Hepatic stellate cell (primary cell): ENCODE measurements at regions not wholly inside any gene's neighbourhood (a gene's known extent, or its start where the extent isn't known, plus 50 kb on each side); places are given as distances from the start of the nearest gene placed in this dataset.
"Not testable (repeated sequence)": the region's sequence is repeated elsewhere in the genome, so short reads cannot be mapped to it uniquely, and the experiment has no call there.

Source experiments
- DNase-seq: peaks from one replicate; pipeline ENCODE4 v3.0.0; 2011; ENCODE audit warnings: low spot score

GRCh38 chr4:33071535-33071934 is 2351.4 kb downstream of the PCDH7 start:
- DNase-seq = no peak

- DNase-seq = no peak
Measured at GRCh38 chr4:33072298-33073089, 2352.3 kb downstream of the PCDH7 start.

GRCh38 chr4:33073811-33074210 is 2353.6 kb downstream of the PCDH7 start:
- DNase-seq = no peak

DNA sequence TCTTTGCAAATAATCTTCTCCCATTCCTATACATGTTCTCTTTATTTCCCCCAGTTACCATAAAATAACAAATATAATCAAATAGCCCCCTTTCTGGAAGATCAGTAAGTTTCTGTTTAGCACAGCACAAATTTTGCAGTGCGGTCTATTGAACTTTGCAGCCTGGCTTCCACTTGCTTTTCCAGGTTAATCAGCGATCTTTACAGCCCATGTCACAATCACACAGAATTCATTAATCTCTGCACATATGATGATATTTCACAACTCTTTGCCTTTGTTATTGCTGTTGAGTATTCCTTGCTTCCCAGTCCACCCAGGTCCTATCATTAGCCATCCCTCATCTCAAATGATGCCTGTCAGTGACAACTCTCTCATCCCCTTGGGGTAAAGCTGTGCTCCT is 2358.0 kb downstream of the PCDH7 start:
- no peak for DNase-seq

DNA sequence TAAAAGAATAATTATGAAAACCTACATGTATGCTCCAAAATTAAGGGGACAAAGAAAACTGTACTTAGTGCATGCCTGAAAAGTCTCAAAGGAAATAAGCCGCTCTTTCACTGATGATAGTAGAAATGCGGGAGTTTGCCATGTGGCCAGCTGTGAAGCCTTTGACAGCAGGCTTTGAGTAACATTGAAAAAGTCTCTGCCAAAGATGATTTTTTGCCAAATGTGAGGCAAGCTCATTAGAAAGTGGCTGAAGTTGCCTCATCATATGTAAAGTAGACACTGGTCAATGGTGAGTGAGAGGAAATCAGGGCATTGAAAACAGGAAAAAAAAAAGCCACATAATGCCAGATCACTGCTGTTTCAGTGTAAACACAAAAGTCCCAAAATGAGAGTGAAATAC is 2360.1 kb downstream of the PCDH7 start:
- no peak for DNase-seq

DNA sequence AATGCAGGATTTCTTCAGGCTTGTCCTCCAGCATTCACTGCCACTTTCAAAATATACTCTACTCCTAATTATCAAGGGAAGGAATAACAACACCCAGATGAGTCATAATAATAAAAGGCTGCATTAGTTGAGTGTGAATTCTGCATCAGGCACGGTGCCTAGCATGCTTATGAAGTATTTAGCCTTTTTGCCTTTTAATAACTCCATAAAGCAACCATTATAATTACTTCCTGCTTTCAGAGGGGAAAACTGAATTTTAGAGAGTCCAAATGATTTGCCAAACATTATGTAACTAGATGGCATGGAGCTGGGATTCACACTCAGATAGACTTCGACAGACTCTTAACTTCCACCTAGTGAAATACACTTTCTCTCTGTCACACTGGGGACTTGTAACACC is 2365.5 kb downstream of the PCDH7 start:
- no peak for DNase-seq

DNA sequence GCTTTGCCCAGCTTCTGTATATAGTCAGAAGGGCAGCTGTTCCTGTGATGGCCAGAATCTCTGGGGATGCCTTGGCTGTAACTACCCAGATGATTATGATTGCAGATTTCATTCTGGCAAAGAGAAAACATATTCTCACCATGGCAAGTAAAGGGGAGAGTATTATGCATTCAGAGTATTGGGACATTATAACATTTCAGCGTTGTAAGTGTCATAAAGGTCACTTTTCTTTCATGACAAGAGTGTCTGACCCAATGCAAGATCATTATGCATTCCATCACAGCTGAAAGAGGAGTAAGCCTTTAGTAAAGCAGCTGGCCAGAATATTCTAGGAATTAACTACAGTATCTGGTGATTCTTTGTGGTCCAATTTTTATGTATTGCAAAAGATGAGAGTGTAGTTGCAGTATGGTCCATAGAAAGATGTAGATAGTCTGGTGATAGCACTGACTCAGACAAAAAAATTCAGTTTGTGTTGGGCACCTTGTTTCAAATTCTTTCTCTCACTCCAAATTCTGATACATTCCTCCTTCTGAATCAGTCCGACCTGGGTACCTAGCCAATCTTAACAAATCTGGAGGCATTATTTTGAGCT is 2366.3 kb downstream of the PCDH7 start:
- no peak for DNase-seq

GRCh38 chr4:33088713-33089112 is 2368.5 kb downstream of the PCDH7 start:
- no peak for DNase-seq

GRCh38 chr4:33090910-33091309 is 2370.7 kb downstream of the PCDH7 start:
- DNase-seq = no peak

DNA sequence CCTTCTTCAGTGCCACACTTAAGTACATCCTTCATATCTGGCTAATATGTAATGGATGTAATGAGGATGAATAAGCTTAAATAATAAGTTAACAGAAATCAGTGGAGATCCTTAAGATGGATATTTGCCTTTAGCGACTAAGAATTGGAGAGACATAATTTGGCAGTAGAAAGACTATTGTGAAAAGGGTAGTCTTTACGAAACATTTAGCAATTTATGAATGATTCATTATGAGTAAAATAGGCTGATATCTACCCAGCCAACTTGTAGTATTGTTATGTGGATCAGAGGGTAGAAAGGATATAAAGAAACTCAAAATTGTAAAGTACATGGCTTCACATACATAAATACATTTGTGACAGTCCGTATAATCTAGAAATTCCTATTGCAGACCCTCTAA is 2371.8 kb downstream of the PCDH7 start:
- no peak for DNase-seq

DNA sequence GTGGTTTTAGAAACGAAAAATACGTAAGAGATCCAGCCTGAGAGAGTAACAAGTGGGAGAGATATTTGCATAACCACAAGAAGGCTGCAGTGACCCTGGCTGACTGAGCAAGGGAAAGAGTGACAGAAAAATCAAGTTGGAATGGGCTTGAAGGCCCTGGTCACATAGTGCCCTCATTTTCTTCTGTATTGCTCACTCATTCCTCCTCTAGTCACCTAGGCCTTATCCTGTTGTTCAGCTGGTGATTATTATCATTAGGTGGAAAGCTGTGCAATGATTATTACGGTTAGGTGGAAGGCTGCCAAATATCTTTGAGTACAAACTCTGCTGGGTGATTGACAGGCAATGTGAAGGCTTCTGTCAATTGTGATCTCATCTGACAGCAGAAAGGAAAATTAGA is 2384.1 kb downstream of the PCDH7 start:
- DNase-seq = no peak

- DNase-seq = no peak
Measured at GRCh38 chr4:33107814-33108213, 2387.6 kb downstream of the PCDH7 start.

DNA sequence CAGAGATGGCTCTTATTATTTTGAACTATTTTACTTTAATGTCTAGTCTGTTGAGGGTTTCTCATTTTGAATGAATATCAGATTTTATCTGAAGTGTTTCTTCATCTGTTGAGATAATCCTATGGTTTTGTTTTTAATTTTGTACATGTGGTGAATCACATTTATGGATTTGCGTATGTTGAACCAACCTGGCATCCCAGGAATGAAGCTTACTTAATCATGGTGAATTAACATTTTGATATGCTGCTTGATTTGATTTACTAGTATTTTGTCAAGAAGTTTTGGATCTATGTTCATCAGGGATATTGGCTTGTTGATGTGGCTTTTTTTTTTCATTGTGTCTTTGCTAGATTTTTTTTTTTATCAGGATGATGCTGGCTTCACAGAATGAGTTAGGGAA is 2390.9 kb downstream of the PCDH7 start:
- no peak for DNase-seq

GRCh38 chr4:33116871-33117270 is 2396.7 kb downstream of the PCDH7 start:
- DNase-seq = no peak

DNA sequence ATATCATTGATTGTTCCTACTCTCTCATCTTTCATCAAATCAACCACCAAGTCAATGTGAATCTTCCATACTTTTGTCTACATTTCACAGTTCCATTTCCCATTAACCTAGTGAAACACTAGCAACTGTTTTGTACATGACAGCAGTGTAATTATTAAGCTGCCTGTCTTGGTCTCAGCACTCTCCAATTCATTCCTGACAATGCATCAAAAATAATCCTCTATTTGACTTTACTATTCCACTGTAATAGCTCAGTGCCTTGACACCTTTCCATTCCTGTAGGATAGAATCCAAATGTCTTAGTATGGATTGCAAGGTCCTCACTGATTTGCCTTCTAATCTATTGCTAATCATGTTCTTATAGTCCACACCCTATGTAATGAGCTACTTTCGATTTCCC is 2405.8 kb downstream of the PCDH7 start:
- DNase-seq = no peak

DNA sequence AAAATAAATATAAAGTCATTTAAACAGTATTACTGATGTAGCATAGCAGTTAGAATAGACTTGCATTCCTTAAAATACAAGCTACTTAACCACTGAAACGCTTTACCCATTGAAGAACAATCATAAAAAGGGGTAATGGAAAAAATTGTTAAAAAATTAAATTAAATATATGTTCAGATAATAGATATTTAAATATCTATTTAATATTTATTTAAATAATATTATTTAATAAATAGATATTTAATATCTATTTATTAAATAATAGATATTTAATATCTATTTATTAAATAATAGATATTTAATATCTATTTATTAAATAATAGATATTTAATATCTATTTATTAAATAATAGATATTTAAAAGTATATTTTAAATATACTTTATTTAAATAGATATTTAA is 2410.5 kb downstream of the PCDH7 start:
- DNase-seq = not testable (repeated sequence)

- DNase-seq = no peak
Measured at GRCh38 chr4:33133723-33134122, 2413.6 kb downstream of the PCDH7 start.

DNA sequence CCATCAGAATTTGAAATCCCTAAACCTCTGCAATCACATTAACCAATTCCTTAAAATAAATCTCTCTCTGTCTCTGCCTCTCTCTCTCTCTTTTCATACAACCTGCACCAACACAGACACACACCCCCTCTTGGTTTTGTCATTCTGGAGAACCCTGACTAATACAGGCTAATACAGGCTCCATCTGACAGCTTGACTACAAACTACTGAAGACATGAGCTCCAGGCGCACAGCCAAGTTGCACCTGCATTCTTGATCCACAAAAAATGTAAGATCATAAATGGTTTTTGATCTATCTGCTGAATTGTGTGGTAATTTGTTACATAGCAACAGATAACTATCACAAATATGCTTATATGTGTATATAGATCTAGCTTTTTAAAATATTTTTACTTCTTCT is 2414.2 kb downstream of the PCDH7 start:
- no peak for DNase-seq

DNA sequence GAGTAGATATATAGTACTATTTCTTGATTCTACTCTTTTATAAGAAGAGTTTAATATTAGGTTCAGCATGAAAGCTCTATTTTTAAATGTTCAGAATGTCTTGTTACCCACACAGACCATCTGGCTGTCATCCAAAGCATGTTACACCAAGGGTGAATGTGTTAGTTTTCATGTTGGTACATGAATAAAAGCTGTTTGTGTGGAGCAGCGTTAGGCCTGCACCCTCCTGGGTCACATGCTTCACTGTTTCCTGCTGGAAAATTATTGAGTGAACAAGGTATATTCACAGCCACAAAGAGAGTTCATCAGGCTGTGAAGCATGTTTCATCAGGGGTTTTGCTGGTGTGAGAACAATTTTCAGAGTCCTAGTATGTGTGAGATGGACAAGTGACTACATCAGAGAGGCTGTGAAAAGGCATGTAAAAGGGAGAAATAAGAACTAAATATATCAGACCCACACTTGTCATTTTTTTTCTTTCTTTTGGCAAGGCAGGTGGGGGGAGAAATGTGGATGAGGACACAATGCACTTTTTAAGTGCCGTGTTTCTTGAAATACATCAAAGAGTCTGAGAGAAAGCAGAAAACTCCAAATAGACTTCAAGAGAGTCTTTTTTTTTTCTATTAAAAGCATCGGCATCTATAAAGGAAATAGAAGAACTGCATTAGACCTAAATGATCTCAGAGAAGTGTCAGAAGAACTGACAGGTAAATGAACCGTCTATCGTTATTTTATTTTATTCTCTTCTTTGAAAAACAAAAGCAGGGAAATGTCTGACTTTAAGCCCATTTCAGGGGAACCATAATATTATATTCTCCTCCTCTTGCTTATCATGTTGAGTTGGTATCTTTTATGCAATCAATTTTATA is 2429.7 kb downstream of the PCDH7 start:
- no peak for DNase-seq

GRCh38 chr4:33150525-33150910 is 2430.3 kb downstream of the PCDH7 start:
- no peak for DNase-seq

- DNase-seq = no peak
Measured at GRCh38 chr4:33160126-33160525, 2440.0 kb downstream of the PCDH7 start.

DNA sequence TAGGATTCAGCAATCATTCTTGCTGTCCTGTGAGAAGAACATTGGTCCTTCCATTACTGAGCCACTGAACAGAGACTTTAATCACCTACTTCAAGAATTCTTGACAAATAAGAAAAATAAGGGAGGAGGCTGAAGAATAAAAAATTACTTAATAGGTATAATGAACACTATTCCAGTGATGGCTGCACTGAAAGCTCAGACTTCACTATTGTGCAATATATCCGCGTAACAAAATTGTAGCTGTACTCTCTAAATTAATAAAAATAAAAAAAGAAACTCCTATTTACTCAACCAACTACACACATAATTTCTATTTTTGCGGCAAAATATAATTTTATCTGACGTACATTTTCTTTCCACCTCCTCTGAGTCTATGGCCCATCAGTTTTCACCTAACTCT is 2441.0 kb downstream of the PCDH7 start:
- DNase-seq = no peak

DNA sequence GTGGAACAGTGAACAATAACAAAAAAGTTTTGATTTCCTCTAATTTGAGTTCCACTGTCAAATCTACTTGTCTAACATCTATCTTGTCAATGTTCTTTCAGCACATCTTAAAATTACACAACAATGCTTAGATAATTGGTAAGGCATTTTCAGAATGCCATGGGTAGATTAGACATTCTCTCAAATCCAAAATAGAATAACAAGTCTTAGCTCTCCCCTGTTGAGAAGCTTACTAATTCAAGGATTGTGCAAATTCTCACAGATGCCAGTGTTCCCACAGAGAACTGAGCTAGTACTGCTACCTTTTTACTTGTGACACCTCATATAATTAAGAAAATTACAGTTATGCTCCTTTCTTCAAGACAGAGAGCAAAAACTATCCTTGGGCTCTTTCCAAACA is 2442.0 kb downstream of the PCDH7 start:
- no peak for DNase-seq
